GM12878 (cell line): ENCODE measurements at regions not wholly inside any gene's neighbourhood (a gene's known extent, or its start where the extent isn't known, plus 50 kb on each side); places are given as distances from the start of the nearest gene placed in this dataset.

Source experiments
- ATAC-seq: fragments of 200-7000 bp; cut with Tn5 transposase; 3 replicates; pipeline ENCODE4 v1.9.1; 2020; ENCODE audit warnings: mild to moderate bottlenecking, moderate library complexity
- BruUV-seq: library from RNA; stranded (reverse); fragments of 400-500 nt; replicated peaks from 2 replicates; lab custom pipeline; 2021; lab: Mats Ljungman, UMichigan
- CTCF ChIA-PET: fragments of 300-600 bp; sonication (Branson Sonifier 250); formaldehyde crosslinking; extraction: SDS; loops from one replicate; lab custom pipeline; 2021; ENCODE audit warnings: inconsistent platforms; lab: Yijun Ruan, JAX
- POLR2A ChIA-PET: fragments of 350-600 bp; formaldehyde crosslinking; extraction: SDS; loops from one replicate; lab custom pipeline; 2021; ENCODE audit warnings: inconsistent platforms; lab: Charles Lee
- RAD21 ChIA-PET: fragments of 300-600 bp; sonication (Branson Sonifier 250); formaldehyde crosslinking; loops from one replicate; lab custom pipeline; 2023; ENCODE audit warnings: antibody characterized with exemption; ENCODE audit not compliant: unreplicated experiment; lab: Charles Lee
- SMC1A ChIA-PET: fragments of 300-600 bp; sonication (Branson Sonifier 250); formaldehyde crosslinking; loops from one replicate; lab custom pipeline; 2023; ENCODE audit not compliant: unreplicated experiment, uncharacterized antibody; lab: Charles Lee
- DNase-seq: peaks from one replicate; pipeline ENCODE4 v3.0.0-alpha.2; 2011; ENCODE audit warnings: low read depth, low spot score
- FAIRE-seq: peaks from 3 replicates; lab custom pipeline; 2011; peaks lifted over from hg19 to GRCh38; lab: Jason Lieb, UNC
- H2AFZ ChIP-seq: 2 replicates; pipeline ENCODE4 v1.6.0; 2011; ENCODE audit warnings: low read depth, low read length, control low read depth; ENCODE audit not compliant: control insufficient read depth
- H3K27ac ChIP-seq: 2 replicates; pipeline ENCODE4 v1.5.1; 2011; ENCODE audit warnings: control low read depth; ENCODE audit not compliant: control insufficient read depth, insufficient read depth
- H3K27me3 ChIP-seq, 2 experiments: replicated peaks in 1 of 2; 2 replicates each; pipeline versions ENCODE4 v1.6.0 to v1.6.1; 2011; ENCODE audit warnings: low read length in 1 of 2; ENCODE audit not compliant: control insufficient read depth in 2 of 2, insufficient read depth in 2 of 2
- H3K36me3 ChIP-seq, 2 experiments: 2 replicates each; pipeline ENCODE4 v1.5.1; 2011; ENCODE audit warnings: low read length in 1 of 2; ENCODE audit not compliant: control insufficient read depth in 2 of 2, insufficient read depth in 2 of 2
- H3K4me1 ChIP-seq: 2 replicates; pipeline ENCODE4 v1.6.1; 2011; ENCODE audit warnings: mild to moderate bottlenecking, low read length, moderate library complexity, mixed read lengths; ENCODE audit not compliant: control insufficient read depth, insufficient read depth
- H3K4me2 ChIP-seq: 2 replicates; pipeline ENCODE4 v1.6.0; 2011; ENCODE audit warnings: control low read depth; ENCODE audit not compliant: control insufficient read depth, insufficient read depth
- H3K4me3 ChIP-seq: fragments of 200-600 bp; sonication (generic); 2 replicates; pipeline ENCODE4 v1.5.1; 2016
- H3K79me2 ChIP-seq: 2 replicates; pipeline ENCODE4 v1.6.0; 2011; ENCODE audit warnings: low read length; ENCODE audit not compliant: control insufficient read depth, insufficient read depth
- H3K9ac ChIP-seq: 2 replicates; pipeline ENCODE4 v1.8.0; 2011; ENCODE audit warnings: low read length, control low read depth, mixed read lengths; ENCODE audit not compliant: control insufficient read depth, insufficient read depth
- H3K9me3 ChIP-seq: replicated peaks from 3 replicates; pipeline ENCODE4 v1.5.1; 2011; ENCODE audit warnings: mild to moderate bottlenecking, low read length; ENCODE audit not compliant: control insufficient read depth, insufficient read depth
- H4K20me1 ChIP-seq: 2 replicates; pipeline ENCODE4 v1.6.0; 2011; ENCODE audit not compliant: control insufficient read depth, insufficient read depth
- EED ChIP-seq: sonication (generic); IDR thresholded peaks from 2 replicates; pipeline ENCODE4 v1.6.1; 2016; ENCODE audit warnings: antibody characterized with exemption, low read depth
- LARP7 ChIP-seq: fragments of 450-650 bp; IDR thresholded peaks from 2 replicates; pipeline ENCODE4 v1.6.1; 2017; ENCODE audit warnings: mild to moderate bottlenecking
- ZBTB4 ChIP-seq: fragments of 450-650 bp; formaldehyde crosslinking; IDR thresholded peaks from 2 replicates; pipeline ENCODE4 v1.4.0; 2022; ENCODE audit warnings: mild to moderate bottlenecking, moderate library complexity
- ZZZ3 ChIP-seq: IDR thresholded peaks from 2 replicates; pipeline ENCODE4 v1.6.1; 2011; ENCODE audit warnings: low read depth; ENCODE audit not compliant: control insufficient read depth, insufficient read length
- WGBS: methylation state at CpG from one replicate; pipeline ENCODE4 v1.1.6; 2016; ENCODE audit warnings: low lambda C conversion rate; ENCODE audit not compliant: insufficient replicate concordance, insufficient coverage; ENCODE audit errors: missing lambda C conversion rate; 5-methylcytosine and 5-hydroxymethylcytosine counted together
- in situ Hi-C: fragments of 300-500 bp; cut with MboI; formaldehyde crosslinking; loops from 9 replicates; pipeline ENCODE4 v1.14.3; 2018; ENCODE audit warnings: mixed read lengths
- intact Hi-C: fragments of 100-400 bp; cut with micrococcal nuclease; formaldehyde crosslinking; loops from one replicate; pipeline ENCODE4 v1.14.2; 2022; ENCODE audit not compliant: unreplicated experiment

- Histone ChIP-seq H3K4me3 (no peak overlapping the region), H3K36me3 (no peaks in the 10 kb centered on the region), H3K4me1 (no peaks in the 10 kb centered on the region), H3K27ac (no peak overlapping the region), H3K27me3 (no peaks in the 10 kb centered on the region), H3K9me3 (no peaks in the 10 kb centered on the region), H2AFZ (no peak overlapping the region), H3K79me2 (no peaks in the 10 kb centered on the region), H3K9ac (no peak overlapping the region), H3K4me2 (no peak overlapping the region), H4K20me1 (no peaks in the 10 kb centered on the region)
- BruUV-seq, result no TSS peak
- POLR2A ChIA-PET, result no interaction called here
- SMC1A ChIA-PET, result no interaction called here
- in situ Hi-C loops (no loop called here), intact Hi-C loops (no loop called here)
- CTCF ChIA-PET, result no interaction called here
- RAD21 ChIA-PET, result no interaction called here
- ATAC-seq (peak; percentile 34; the same call in 2 of the 3 replicates), FAIRE-seq (no peak), DNase-seq (no peak)
- 13% methylated on average over 3 of the region's 3 CpGs for WGBS
- TF ChIP-seq ZBTB4 (CRISPR knock-in tag), result no peak
- no peak for TF ChIP-seq LARP7
- no peak for TF ChIP-seq EED
- no peak for TF ChIP-seq ZZZ3
Observed at GRCh38 chr1:230573658-230574057, 68.6 kb upstream of the COG2 start.
